ENCODE measurements at regions not wholly inside any gene's neighbourhood (a gene's known extent, or its start where the extent isn't known, plus 50 kb on each side); places are given as distances from the start of the nearest gene placed in this dataset.
"Not testable (repeated sequence)": the region's sequence is repeated elsewhere in the genome, so short reads cannot be mapped to it uniquely, and the experiment has no call there.

DNA sequence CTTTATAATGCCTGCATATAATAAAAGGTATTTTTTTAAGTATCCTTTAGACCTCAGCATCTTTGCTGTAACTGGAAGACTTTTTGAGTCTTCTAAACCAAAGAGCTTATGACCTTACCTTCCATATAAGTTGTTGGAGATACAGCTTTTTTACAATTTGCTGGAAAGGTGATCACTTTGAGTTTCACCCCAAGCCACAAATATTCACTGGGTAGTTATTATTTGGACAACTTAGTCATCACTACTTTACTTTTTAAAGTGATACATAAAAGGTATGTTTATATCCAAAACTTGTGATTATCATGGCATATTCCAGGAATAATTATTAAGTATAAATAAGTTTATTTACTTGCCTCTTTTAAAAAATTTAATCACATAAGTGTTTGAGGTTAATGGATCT is 246.7 kb upstream of the NRIP1 start:
- DNase-seq (ENCODE audit: low spot score): no peak

DNA sequence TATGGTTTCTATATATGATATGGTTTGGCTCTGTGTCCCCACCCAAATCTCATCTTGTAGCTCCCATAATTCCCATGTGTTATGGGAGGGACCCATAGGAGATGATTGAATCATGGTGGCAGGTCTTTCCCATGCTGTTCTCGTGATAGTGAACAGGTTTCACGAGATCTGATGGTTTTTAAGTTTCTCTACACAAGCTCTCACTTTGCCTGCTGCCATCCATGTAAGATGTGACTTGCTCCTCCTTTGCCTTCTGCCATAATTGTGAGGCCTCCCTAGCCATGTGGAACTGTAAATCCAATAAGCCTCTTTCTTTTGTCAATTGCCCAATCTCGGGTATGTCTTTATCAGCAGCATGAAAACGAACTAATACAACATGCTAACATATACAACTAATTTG is 252.2 kb upstream of the NRIP1 start:
- DNase-seq (ENCODE audit: low spot score): not testable (repeated sequence)

DNA sequence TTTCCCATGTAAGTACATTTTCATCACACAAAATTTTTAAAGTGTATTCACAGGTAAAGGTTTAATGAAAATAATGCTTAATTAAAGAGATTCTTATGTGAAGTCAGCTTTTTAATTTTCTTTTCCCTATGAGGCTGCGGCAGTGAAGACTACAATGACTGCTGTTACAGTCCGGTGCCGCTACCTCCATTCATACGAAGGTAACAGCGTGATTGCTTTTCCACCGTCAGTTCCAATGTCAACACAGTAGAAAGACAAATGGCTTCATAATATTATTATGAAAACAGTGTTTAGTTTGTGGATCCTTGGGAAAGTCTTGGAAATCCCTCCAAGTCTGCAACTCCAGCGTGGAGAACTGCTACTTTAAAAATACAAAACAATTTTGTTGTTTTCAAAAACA is 254.9 kb upstream of the NRIP1 start:
- no peak for DNase-seq (ENCODE audit: low spot score)

DNA sequence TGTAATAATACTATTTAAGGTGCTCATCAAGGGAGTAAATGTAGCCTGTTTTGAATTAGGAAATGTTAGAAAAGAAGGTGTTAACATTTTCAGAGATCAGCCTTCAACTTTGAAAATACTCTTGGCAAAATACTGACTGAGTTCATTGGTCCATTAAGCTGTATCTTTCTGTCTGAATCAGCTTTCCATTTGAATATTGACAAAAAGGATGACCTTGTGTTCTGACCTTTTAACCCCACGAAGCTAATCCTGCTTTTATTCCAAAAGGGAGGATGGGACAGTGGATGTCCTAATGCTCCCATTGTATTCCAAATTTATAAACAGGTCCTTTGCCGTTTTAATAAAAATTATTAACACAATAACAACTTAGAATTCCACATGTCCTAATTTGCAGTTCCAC is 259.7 kb upstream of the NRIP1 start:
- no peak for DNase-seq (ENCODE audit: low spot score)

DNA sequence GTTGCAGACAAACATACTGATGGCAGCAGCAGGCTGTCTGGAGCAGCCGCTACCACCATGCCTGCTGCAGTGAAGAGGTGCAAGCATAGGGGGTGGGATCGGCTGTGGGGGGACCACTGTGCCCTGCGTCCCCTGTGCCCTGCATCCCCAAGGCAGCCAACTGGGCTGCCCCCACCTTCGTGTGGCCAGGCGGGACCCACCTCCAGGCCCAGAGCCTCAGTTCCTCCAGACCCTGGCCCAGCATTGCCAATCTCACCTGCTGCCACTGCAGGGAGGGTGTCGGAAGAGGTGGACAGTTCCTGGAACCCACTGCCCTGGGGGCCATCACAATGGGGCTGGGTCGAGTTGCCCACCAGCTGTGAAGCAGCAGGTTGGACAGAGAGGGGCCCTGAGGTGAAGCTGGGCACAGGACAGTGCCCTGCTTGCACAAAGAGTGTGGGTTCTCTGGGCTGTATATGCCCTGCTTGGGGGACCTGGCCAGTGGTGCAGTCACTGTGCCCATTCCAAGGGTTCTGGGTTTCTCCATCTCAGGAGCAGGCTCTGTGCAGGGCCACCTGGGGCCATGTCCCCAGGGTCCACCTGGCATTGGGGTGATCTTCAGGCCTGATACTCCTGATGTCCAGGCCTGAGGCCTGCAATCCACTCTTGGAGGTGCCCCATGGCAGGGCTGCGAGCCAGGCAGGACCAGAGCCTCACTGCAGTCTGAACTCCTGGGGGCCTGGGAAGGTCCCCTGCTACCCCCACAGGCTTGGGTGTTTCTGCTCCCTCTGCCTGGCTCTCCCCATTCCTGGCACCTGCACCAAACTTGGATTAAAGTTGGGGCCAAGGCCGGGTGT is 261.4 kb upstream of the NRIP1 start:
- no peak for DNase-seq (ENCODE audit: low spot score)

- no peak for DNase-seq (ENCODE audit: low spot score)
These were observed 263.0 kb upstream of the NRIP1 start for GRCh38 chr21:15327637-15328265.

DNA sequence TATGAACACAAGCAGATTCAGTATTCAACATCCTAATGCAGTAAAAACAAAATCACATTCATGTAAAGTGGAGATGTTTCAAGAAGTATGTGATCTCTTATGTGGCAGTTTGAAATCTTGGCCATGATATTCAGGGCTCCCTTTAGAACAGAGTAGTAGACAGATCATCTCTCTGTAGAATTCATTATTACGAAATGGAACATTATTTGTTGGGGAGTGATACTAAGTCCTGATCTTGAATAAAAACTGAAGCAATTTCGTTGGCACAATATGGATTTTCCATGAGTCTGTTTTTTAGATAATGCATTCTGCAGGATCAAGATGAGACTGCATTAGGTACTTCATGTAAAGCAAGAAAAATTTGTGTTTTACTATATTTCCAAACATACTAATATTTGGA is 264.4 kb upstream of the NRIP1 start:
- DNase-seq (ENCODE audit: low spot score): no peak

DNA sequence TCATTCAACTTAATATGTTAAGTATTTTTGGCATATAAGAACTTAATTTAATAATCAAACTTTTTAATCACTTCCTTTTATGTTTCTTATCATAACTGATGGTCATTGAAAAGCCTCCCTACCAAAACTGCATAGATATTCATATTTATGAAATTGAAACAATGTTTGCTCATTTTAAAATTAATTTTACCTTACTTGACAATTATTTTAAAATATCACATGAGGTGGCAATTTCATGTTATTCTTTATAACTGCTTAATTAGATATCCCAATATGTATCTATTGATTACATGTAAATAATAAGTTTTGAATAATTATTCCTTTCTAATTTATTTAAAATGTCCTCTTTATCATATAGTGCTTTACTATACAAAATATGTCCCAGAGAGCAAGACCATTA is 266.1 kb upstream of the NRIP1 start:
- no peak for DNase-seq (ENCODE audit: low spot score)

GRCh38 chr21:15332572-15332971 is 267.8 kb upstream of the NRIP1 start:
- no peak for DNase-seq (ENCODE audit: low spot score)

- no peak for DNase-seq (ENCODE audit: low spot score)
These were observed 268.4 kb upstream of the NRIP1 start for GRCh38 chr21:15333136-15333710.

- DNase-seq (ENCODE audit: low spot score): no peak
These were observed 269.2 kb upstream of the NRIP1 start for GRCh38 chr21:15333951-15334350.

DNA sequence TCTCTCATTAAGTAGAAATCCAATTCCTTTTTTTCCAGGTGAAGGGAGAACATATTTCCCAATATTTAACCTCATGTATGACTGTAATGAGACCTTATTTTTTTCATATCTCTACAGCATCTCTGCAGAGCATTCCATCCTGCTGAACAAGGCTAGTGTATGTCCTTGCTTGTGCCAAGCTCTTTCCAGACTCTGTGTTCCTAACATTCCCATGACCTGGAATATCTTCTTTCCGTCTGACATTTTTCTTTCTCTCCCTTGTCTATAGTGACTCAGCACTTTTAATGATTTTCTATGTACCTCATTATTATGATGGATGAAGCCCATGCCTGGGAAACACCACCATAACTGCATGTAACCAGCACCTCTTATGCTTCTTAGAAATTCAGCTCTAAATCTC is 278.3 kb upstream of the NRIP1 start:
- DNase-seq (ENCODE audit: low spot score): no peak

GRCh38 chr21:15352009-15352408 is 287.2 kb upstream of the NRIP1 start:
- DNase-seq (ENCODE audit: low spot score): no peak

GRCh38 chr21:15353546-15353945 is 288.7 kb upstream of the NRIP1 start:
- DNase-seq (ENCODE audit: low spot score): no peak

DNA sequence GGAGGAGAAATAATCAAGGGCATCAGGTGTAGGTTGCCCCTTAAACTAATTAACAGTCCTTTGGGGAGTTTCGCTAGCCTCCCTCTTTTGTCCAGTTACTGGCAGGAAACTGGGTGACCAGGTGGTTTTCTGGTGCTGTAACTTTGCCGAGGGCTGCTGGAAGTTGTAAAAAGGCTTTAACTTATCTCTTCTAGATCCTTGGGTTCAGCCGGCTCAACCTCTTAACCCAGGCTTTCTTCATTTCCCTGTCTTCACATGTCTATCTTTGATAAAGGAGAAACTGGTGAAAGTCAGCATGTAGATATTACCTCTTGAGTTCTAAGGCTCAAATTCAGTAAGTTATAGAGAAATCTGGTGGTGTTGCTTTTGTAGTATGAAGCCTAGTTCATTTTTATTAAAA is 289.7 kb upstream of the NRIP1 start:
- no peak for DNase-seq (ENCODE audit: low spot score)

DNA sequence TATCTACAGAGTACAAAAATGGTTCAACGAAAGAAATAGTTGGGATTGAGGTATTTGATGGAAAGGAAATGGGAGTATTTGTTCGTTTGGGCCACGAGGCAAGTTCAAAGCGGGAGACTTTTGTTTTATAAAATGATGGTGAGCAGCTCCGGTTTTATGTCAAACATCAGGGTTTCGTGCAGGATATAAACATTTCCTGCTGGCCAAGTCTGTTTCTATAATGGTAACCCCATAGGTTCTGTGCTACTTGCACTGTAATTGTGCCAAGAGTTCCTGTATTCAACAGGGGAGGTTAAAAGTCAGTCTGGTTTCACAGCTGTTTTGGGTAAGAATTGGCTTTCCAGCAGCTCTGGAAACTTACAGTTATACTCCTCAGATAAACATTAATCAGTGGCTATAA is 290.3 kb upstream of the NRIP1 start:
- DNase-seq (ENCODE audit: low spot score): no peak

GRCh38 chr21:15359251-15359650 is 294.5 kb upstream of the NRIP1 start:
- no peak for DNase-seq (ENCODE audit: low spot score)

DNA sequence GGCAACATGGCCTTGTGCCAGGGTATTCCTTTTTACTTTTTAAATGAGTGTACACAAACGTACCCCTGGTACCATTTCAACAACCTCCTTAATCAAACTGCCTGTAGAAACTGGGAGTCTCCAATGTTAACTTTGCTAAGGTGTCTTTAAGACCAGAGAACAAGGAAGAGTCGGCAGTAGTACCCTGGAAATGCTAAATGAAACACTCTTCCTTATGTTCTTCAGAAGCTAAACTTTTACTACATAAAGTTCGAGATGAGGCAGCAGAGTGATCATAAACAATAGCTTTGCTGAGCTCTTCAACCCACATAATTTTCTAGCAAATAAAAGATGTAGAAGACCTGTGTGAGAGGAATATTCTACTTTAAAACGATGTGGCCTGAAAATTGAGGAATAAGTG is 297.7 kb upstream of the NRIP1 start:
- no peak for DNase-seq (ENCODE audit: low spot score)

GRCh38 chr21:15363921-15364320 is 299.1 kb upstream of the NRIP1 start:
- DNase-seq (ENCODE audit: low spot score): no peak

GRCh38 chr21:15365751-15366392 is 301.1 kb upstream of the NRIP1 start:
- DNase-seq (ENCODE audit: low spot score): no peak

GRCh38 chr21:15366555-15366954 is 301.8 kb upstream of the NRIP1 start:
- DNase-seq (ENCODE audit: low spot score): no peak

GRCh38 chr21:15367061-15367626 is 302.3 kb upstream of the NRIP1 start:
- no peak for DNase-seq (ENCODE audit: low spot score)

All from pons (tissue), 1 donor.